ENCODE measurements at regions not wholly inside any gene's neighbourhood (a gene's known extent, or its start where the extent isn't known, plus 50 kb on each side); places are given as distances from the start of the nearest gene placed in this dataset.

DNA sequence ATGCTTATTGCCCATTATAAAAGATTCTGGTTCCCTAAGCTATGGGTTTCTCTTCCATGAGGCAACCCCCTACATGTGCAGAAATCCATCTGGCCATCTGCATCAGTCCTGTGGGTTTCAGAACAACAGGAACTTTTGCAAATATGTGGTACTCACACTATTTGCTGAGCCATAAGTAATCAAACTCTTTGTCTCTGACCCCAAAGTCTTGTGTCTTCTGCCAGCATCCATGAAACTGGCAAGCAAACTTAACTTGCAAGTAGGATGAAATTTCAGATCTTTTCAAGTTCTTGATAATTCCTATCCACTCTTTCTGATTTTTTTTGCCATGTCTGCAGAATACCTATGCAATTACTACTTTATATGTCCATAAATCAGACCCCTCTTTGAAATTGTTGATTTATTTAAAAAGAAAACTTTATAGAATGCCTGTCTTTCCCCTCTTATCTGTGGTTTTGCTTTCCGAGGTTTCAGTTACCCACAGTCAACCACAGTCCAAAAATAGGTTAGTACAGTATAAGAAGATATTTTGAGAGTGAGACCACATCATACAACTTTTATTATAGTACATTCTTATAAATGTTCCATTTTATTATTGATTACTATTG lies 158.4 kb upstream of the IRX3 start:
- Histone ChIP-seq H3K9me3 (ENCODE audit: control insufficient read depth, low read length) (peaks cover 2% of the 10 kb centered on the region), H3K36me3 (ENCODE audit: control insufficient read depth, insufficient read depth, low read length) (no peaks in the 10 kb centered on the region), H3K4me3 (ENCODE audit: insufficient read depth, low read depth, low read length) (no peak overlapping the region), H3K27ac (ENCODE audit: insufficient read depth, low read depth, low read length, poor library complexity, severe bottlenecking) (no peak overlapping the region), H3K27me3 (ENCODE audit: control insufficient read depth, insufficient read depth, low read length, poor library complexity, severe bottlenecking) (no peaks in the 10 kb centered on the region), H3K4me1 (ENCODE audit: control insufficient read depth, insufficient read depth, low read length) (peaks cover 5% of the 10 kb centered on the region)
- no CpG with 5 or more reads among the region's 1 CpG for WGBS, 2 experiments

DNA sequence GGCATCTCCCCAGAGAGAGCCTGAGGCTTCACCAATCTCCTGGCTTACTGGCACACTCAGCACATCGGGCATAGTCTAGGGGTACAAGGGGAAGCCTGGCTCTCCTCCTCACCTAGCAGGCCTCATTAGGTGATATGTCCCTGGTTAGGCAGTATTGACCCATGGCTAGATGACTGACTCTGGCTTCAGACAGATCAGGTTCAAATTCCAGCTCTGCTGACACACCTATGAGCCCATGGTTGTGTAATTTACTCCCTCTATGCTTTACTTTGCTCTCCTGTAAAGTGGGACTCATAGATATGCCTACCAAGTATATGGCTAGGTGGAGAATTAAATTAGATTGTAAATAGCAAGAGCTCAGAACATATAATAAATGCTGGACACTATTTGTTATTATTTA lies 157.3 kb upstream of the IRX3 start:
- Histone ChIP-seq H3K4me1 (ENCODE audit: control insufficient read depth, insufficient read depth, low read length) (peaks cover 5% of the 10 kb centered on the region), H3K27ac (ENCODE audit: insufficient read depth, low read depth, low read length, poor library complexity, severe bottlenecking) (no peak overlapping the region), H3K9me3 (ENCODE audit: control insufficient read depth, low read length) (peaks cover 2% of the 10 kb centered on the region), H3K4me3 (ENCODE audit: insufficient read depth, low read depth, low read length) (no peak overlapping the region), H3K27me3 (ENCODE audit: control insufficient read depth, insufficient read depth, low read length, poor library complexity, severe bottlenecking) (no peaks in the 10 kb centered on the region), H3K36me3 (ENCODE audit: control insufficient read depth, insufficient read depth, low read length) (no peaks in the 10 kb centered on the region)
- WGBS, 2 experiments: 97 to 100% methylated on average over 1 of the region's 1 CpG

DNA sequence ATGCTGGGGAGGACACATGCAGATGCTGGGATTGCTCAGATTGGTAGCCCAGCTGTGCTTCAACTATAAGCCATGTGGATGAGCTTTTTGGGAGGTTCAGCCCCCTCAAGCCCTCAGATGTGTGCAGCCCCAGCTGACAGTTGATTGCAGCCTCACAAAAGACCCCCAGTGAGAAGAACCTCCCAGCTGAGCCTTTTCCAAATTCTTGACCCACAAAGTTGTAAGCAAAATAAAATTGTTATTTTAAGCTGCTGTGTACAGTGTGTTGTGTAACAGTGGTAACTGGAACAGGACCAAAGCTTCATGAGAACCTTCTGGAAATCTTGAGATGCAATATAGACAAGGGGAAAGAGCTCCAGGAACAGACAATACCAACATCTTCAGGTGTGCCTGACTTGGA lies 156.8 kb upstream of the IRX3 start:
- Histone ChIP-seq H3K4me1 (ENCODE audit: control insufficient read depth, insufficient read depth, low read length) (peaks cover 5% of the 10 kb centered on the region), H3K4me3 (ENCODE audit: insufficient read depth, low read depth, low read length) (no peak overlapping the region), H3K9me3 (ENCODE audit: control insufficient read depth, low read length) (peaks cover 2% of the 10 kb centered on the region), H3K27ac (ENCODE audit: insufficient read depth, low read depth, low read length, poor library complexity, severe bottlenecking) (no peak overlapping the region), H3K27me3 (ENCODE audit: control insufficient read depth, insufficient read depth, low read length, poor library complexity, severe bottlenecking) (no peaks in the 10 kb centered on the region), H3K36me3 (ENCODE audit: control insufficient read depth, insufficient read depth, low read length) (no peaks in the 10 kb centered on the region)

DNA sequence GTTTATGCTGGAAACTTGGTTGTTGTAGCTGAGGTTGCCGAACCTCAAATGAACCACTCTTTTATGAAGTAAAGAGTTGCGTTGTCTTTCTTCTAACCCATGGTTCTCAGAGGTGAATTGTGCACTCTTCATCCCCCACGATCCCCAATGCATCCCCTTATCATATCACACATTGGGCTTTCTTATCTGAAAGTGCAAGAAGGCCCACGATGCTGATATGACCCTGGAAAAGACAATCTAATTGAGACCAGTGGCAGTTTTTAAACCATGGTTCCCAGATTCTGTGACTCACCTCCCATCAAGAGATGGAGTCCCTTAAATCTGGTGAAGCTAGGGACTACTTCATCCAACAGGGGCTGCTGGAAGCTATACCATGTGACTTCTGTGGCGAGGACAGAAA lies 156.3 kb upstream of the IRX3 start:
- H3K4me3 ChIP-seq (ENCODE audit: insufficient read depth, low read depth, low read length): no peak overlapping the region
- H3K4me1 ChIP-seq (ENCODE audit: control insufficient read depth, insufficient read depth, low read length): peaks cover 2% of the 10 kb centered on the region
- H3K27me3 ChIP-seq (ENCODE audit: control insufficient read depth, insufficient read depth, low read length, poor library complexity, severe bottlenecking): no peaks in the 10 kb centered on the region
- H3K9me3 ChIP-seq (ENCODE audit: control insufficient read depth, low read length): peaks cover 2% of the 10 kb centered on the region
- H3K27ac ChIP-seq (ENCODE audit: insufficient read depth, low read depth, low read length, poor library complexity, severe bottlenecking): no peak overlapping the region
- H3K36me3 ChIP-seq (ENCODE audit: control insufficient read depth, insufficient read depth, low read length): no peaks in the 10 kb centered on the region
- 93 to 94% methylated on average over 5 of the region's 5 CpGs for whole genome bisulfite sequencing, 2 experiments

DNA sequence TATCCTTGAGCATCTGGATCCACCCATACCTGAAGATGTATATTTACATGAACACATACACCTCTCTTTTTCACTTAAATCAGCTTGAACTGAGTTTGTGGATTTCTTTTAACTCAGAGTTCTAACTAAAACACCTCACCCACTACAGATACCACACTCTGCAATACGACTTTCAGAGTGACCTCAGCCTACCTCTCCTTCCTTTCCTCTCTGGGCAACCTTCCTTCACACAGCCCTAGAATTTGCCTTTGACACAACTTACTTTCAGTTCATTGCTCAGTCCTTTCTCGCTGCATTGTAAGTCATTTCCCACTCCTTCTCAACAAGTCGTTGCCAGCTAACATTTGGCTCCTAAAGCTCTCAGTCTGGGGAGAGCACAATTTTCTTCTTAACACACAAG lies 151.9 kb upstream of the IRX3 start:
- no peaks in the 10 kb centered on the region for H3K27me3 ChIP-seq (ENCODE audit: control insufficient read depth, insufficient read depth, low read length, poor library complexity, severe bottlenecking)
- no peak overlapping the region for H3K4me3 ChIP-seq (ENCODE audit: insufficient read depth, low read depth, low read length)
- H3K4me1 ChIP-seq (ENCODE audit: control insufficient read depth, insufficient read depth, low read length): no peaks in the 10 kb centered on the region
- H3K27ac ChIP-seq (ENCODE audit: insufficient read depth, low read depth, low read length, poor library complexity, severe bottlenecking): no peak overlapping the region
- no peaks in the 10 kb centered on the region for H3K9me3 ChIP-seq (ENCODE audit: control insufficient read depth, low read length)
- 89 to 92% methylated on average over 3 of the region's 3 CpGs for whole genome bisulfite sequencing, 2 experiments
- H3K36me3 ChIP-seq (ENCODE audit: control insufficient read depth, insufficient read depth, low read length): no peaks in the 10 kb centered on the region

DNA sequence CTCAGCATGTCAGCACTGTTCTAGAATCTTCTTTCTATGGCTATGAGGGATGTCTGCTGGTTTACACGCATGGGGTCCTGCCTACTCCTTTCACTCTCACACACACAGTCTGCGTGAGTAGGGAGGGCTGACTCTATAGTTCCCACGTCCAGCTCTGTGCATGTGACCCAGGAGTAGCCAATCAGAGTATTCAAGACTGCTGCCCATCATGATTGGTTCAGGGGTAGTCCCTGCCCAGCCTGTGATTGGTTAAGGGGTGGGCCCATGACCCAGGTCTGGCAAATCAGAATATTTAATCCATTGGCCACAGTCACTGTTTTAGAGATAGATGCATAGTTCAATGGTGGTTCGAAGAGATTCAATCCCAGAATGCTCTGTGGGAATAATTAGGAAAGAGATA lies 151.3 kb upstream of the IRX3 start:
- no peaks in the 10 kb centered on the region for H3K27me3 ChIP-seq (ENCODE audit: control insufficient read depth, insufficient read depth, low read length, poor library complexity, severe bottlenecking)
- 91 to 97% methylated on average over 4 of the region's 4 CpGs for WGBS, 2 experiments
- no peaks in the 10 kb centered on the region for H3K4me1 ChIP-seq (ENCODE audit: control insufficient read depth, insufficient read depth, low read length)
- H3K9me3 ChIP-seq (ENCODE audit: control insufficient read depth, low read length): no peaks in the 10 kb centered on the region
- no peaks in the 10 kb centered on the region for H3K36me3 ChIP-seq (ENCODE audit: control insufficient read depth, insufficient read depth, low read length)
- no peak overlapping the region for H3K4me3 ChIP-seq (ENCODE audit: insufficient read depth, low read depth, low read length)
- no peak overlapping the region for H3K27ac ChIP-seq (ENCODE audit: insufficient read depth, low read depth, low read length, poor library complexity, severe bottlenecking)

DNA sequence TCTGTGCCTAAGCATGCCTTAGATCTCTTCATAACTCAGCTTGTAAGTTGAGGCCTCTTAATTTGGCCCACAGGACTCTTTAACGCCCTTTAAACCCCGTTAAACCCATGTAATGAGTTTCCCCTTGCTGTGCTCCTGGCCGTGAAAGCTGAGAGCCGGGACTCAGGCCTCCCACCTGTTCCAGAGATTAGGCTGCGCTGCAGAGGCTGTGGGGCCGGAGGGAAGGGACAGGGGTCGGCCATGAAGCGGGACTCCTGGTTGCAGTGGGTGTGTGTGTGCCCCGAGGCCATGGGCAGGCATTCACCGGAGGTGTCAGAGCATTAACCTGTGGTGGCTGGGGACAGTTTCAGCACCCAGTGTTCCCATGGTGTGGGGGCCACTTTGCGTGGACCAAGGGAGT lies 150.8 kb upstream of the IRX3 start:
- H3K27me3 ChIP-seq (ENCODE audit: control insufficient read depth, insufficient read depth, low read length, poor library complexity, severe bottlenecking): no peaks in the 10 kb centered on the region
- no peaks in the 10 kb centered on the region for H3K36me3 ChIP-seq (ENCODE audit: control insufficient read depth, insufficient read depth, low read length)

DNA sequence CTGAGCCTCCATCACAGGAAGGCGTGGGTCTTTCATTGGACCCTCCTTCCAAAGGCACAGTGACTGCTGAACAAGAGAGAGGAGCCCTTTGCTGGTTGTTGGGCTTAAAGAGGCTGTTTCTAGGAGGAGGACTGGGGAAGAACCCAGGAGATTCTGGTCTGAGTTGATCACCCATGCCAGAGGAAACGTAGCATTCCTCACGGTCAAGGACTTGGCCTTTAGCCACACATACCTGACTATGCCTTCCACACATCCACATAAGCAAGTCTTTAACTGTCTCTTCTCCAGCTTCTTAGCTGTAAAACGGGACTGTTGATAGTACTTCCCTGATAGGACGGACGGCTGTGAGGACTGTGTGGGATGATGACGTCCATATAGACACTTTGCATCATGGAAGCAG lies 149.8 kb upstream of the IRX3 start:
- Histone ChIP-seq H3K9me3 (ENCODE audit: control insufficient read depth, low read length) (no peaks in the 10 kb centered on the region), H3K27ac (ENCODE audit: insufficient read depth, low read depth, low read length, poor library complexity, severe bottlenecking) (no peak overlapping the region), H3K4me1 (ENCODE audit: control insufficient read depth, insufficient read depth, low read length) (peaks cover 12% of the 10 kb centered on the region), H3K4me3 (ENCODE audit: insufficient read depth, low read depth, low read length) (no peak overlapping the region), H3K36me3 (ENCODE audit: control insufficient read depth, insufficient read depth, low read length) (no peaks in the 10 kb centered on the region), H3K27me3 (ENCODE audit: control insufficient read depth, insufficient read depth, low read length, poor library complexity, severe bottlenecking) (peaks cover 10% of the 10 kb centered on the region)
- 93 to 97% methylated on average over 6 to 7 of the region's 7 CpGs for WGBS, 2 experiments

More for the DNA sequence above, 150.8 kb upstream of the IRX3 start:
- H3K9me3 ChIP-seq (ENCODE audit: control insufficient read depth, low read length): no peaks in the 10 kb centered on the region
- WGBS, 2 experiments: 87 to 91% methylated on average over 11 of the region's 11 CpGs
- H3K27ac ChIP-seq (ENCODE audit: insufficient read depth, low read depth, low read length, poor library complexity, severe bottlenecking): no peak overlapping the region
- peaks cover 1% of the 10 kb centered on the region for H3K4me1 ChIP-seq (ENCODE audit: control insufficient read depth, insufficient read depth, low read length)
- H3K4me3 ChIP-seq (ENCODE audit: insufficient read depth, low read depth, low read length): no peak overlapping the region

DNA sequence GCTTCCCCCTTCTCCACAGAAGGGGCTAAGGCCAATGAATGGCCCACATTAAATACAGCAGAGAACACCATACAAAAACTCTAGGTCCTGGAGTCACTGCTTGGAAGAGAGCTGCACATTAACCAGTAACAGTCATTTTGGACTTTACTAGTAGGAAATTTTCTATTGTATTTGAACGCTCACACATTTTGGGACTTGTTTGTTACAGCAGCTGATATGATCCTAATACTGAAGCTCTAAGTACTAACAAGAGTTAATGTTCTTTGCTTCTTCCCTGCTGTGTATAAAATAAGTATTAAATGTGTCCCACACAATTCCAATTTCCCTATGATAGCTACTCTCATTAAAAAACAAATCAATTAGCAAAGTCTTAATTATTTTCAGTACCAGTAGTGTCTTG lies 148.3 kb upstream of the IRX3 start:
- 100% methylated on average over 1 of the region's 1 CpG for WGBS, 2 experiments
- H3K4me1 ChIP-seq (ENCODE audit: control insufficient read depth, insufficient read depth, low read length): peaks cover 23% of the 10 kb centered on the region
- no peak overlapping the region for H3K27ac ChIP-seq (ENCODE audit: insufficient read depth, low read depth, low read length, poor library complexity, severe bottlenecking)
- peaks cover 18% of the 10 kb centered on the region for H3K27me3 ChIP-seq (ENCODE audit: control insufficient read depth, insufficient read depth, low read length, poor library complexity, severe bottlenecking)
- no peaks in the 10 kb centered on the region for H3K36me3 ChIP-seq (ENCODE audit: control insufficient read depth, insufficient read depth, low read length)
- H3K4me3 ChIP-seq (ENCODE audit: insufficient read depth, low read depth, low read length): no peak overlapping the region
- no peaks in the 10 kb centered on the region for H3K9me3 ChIP-seq (ENCODE audit: control insufficient read depth, low read length)

DNA sequence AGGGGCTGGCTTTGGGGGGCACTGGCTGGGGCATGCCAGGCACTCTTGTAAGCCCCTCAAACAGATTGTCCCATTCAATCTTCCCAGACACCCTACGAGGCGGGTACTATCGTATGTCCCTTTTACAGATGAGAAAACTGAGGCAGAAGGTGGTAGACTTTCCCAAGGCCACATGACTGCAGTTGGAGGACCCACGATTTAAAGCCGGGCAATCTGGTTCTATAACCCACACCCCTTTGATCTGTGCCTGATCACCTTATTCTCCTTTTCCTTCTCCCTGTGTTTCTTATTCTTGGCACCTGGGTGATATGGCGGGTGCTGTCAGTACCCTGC lies 146.3 kb upstream of the IRX3 start:
- H3K4me3 ChIP-seq (ENCODE audit: insufficient read depth, low read depth, low read length): no peak overlapping the region
- H3K27ac ChIP-seq (ENCODE audit: insufficient read depth, low read depth, low read length, poor library complexity, severe bottlenecking): no peak overlapping the region
- no peaks in the 10 kb centered on the region for H3K36me3 ChIP-seq (ENCODE audit: control insufficient read depth, insufficient read depth, low read length)
- WGBS, 2 experiments: 95 to 98% methylated on average over 6 of the region's 6 CpGs
- H3K9me3 ChIP-seq (ENCODE audit: control insufficient read depth, low read length): no peaks in the 10 kb centered on the region
- peaks cover 36% of the 10 kb centered on the region for H3K27me3 ChIP-seq (ENCODE audit: control insufficient read depth, insufficient read depth, low read length, poor library complexity, severe bottlenecking)
- peaks cover 23% of the 10 kb centered on the region for H3K4me1 ChIP-seq (ENCODE audit: control insufficient read depth, insufficient read depth, low read length)

Measured in ectodermal cell (in vitro differentiated cells).